ENCODE measurements at regions not wholly inside any gene's neighbourhood (a gene's known extent, or its start where the extent isn't known, plus 50 kb on each side); places are given as distances from the start of the nearest gene placed in this dataset.

- 25 to 58% methylated on average over 3 of the region's 3 CpGs for WGBS, 2 donors
- no peak overlapping the region for H3K27ac ChIP-seq (ENCODE audit: low read depth in 1 of 2, low read length in 1 of 2)
- no peak overlapping the region for H3K9ac ChIP-seq (ENCODE audit: insufficient read depth in 1 of 2, low read length in 2 of 2)
- no peak for TF ChIP-seq CTCF (IDR thresholded peaks at IDR 0.05; ENCODE audit: control extremely low read depth, extremely low read depth)
- no peaks in the 10 kb centered on the region for H3K27me3 ChIP-seq (ENCODE audit: control insufficient read depth in 3 of 3, insufficient read depth in 3 of 3, low read length in 2 of 3)
- H3K4me3 ChIP-seq = no peak overlapping the region
- H3K4me1 ChIP-seq (ENCODE audit: control insufficient read depth in 5 of 5, insufficient read depth in 5 of 5, low read length in 5 of 5) = no peaks in the 10 kb centered on the region
- no peak for DNase-seq
- H3K36me3 ChIP-seq (ENCODE audit: control insufficient read depth in 4 of 4, insufficient read depth in 4 of 4, low read length in 4 of 4) = no peaks in the 10 kb centered on the region
- peaks cover 0 to 3% (median 0%) of the 10 kb centered on the region in 4 donors for H3K9me3 ChIP-seq (ENCODE audit: control insufficient read depth in 4 of 4, insufficient read depth in 3 of 4, low read length in 3 of 4)
- no peak for ATAC-seq (ENCODE audit: insufficient read depth, low FRiP score)
Observed at GRCh38 chr14:106222311-106222710, 695.9 kb downstream of the TMEM121 start.

- Histone ChIP-seq H3K36me3 (ENCODE audit: control insufficient read depth in 4 of 4, insufficient read depth in 4 of 4, low read length in 4 of 4) (no peaks in the 10 kb centered on the region), H3K4me1 (ENCODE audit: control insufficient read depth in 5 of 5, insufficient read depth in 5 of 5, low read length in 5 of 5) (no peaks in the 10 kb centered on the region), H3K9me3 (ENCODE audit: control insufficient read depth in 4 of 4, insufficient read depth in 3 of 4, low read length in 3 of 4) (peaks cover 0 to 3% (median 0%) of the 10 kb centered on the region in 4 donors), H3K27me3 (ENCODE audit: control insufficient read depth in 3 of 3, insufficient read depth in 3 of 3, low read length in 2 of 3) (no peaks in the 10 kb centered on the region), H3K9ac (ENCODE audit: insufficient read depth in 1 of 2, low read length in 2 of 2) (no peak overlapping the region), H3K4me3 (no peak overlapping the region), H3K27ac (ENCODE audit: low read depth in 1 of 2, low read length in 1 of 2) (no peak overlapping the region)
- DNase-seq (no peak), ATAC-seq (ENCODE audit: insufficient read depth, low FRiP score) (no peak)
- TF ChIP-seq CTCF (IDR thresholded peaks at IDR 0.05; ENCODE audit: control extremely low read depth, extremely low read depth) = no peak
- 79 to 87% methylated on average over 3 of the region's 3 CpGs for WGBS, 2 donors
Observed at GRCh38 chr14:106222731-106223130, 696.3 kb downstream of the TMEM121 start.

- TF ChIP-seq CTCF (IDR thresholded peaks at IDR 0.05; ENCODE audit: control extremely low read depth, extremely low read depth) = no peak
- no peak overlapping the region for H3K27ac ChIP-seq (ENCODE audit: low read depth in 1 of 2, low read length in 1 of 2)
- no peak for ATAC-seq (ENCODE audit: insufficient read depth, low FRiP score)
- H3K27me3 ChIP-seq (ENCODE audit: control insufficient read depth in 3 of 3, insufficient read depth in 3 of 3, low read length in 2 of 3) = no peaks in the 10 kb centered on the region
- no peaks in the 10 kb centered on the region for H3K4me1 ChIP-seq (ENCODE audit: control insufficient read depth in 5 of 5, insufficient read depth in 5 of 5, low read length in 5 of 5)
- WGBS, 2 donors = 73 to 79% methylated on average over 10 of the region's 10 CpGs
- no peaks in the 10 kb centered on the region for H3K36me3 ChIP-seq (ENCODE audit: control insufficient read depth in 4 of 4, insufficient read depth in 4 of 4, low read length in 4 of 4)
- no peak for DNase-seq
- no peak overlapping the region for H3K4me3 ChIP-seq
- H3K9me3 ChIP-seq (ENCODE audit: control insufficient read depth in 4 of 4, insufficient read depth in 3 of 4, low read length in 3 of 4) = peaks cover 0 to 13% (median 1%) of the 10 kb centered on the region in 4 donors
- H3K9ac ChIP-seq (ENCODE audit: insufficient read depth in 1 of 2, low read length in 2 of 2) = no peak overlapping the region
Observed at GRCh38 chr14:106227793-106228192, 701.4 kb downstream of the TMEM121 start.

GRCh38 chr14:106228541-106229158, 702.3 kb downstream of the TMEM121 start:
- Histone ChIP-seq H3K9ac (ENCODE audit: insufficient read depth in 1 of 2, low read length in 2 of 2) (no peak overlapping the region), H3K27ac (ENCODE audit: low read depth in 1 of 2, low read length in 1 of 2) (no peak overlapping the region), H3K36me3 (ENCODE audit: control insufficient read depth in 4 of 4, insufficient read depth in 4 of 4, low read length in 4 of 4) (no peaks in the 10 kb centered on the region), H3K9me3 (ENCODE audit: control insufficient read depth in 4 of 4, insufficient read depth in 3 of 4, low read length in 3 of 4) (peaks cover 0 to 13% (median 1%) of the 10 kb centered on the region in 4 donors), H3K27me3 (ENCODE audit: control insufficient read depth in 3 of 3, insufficient read depth in 3 of 3, low read length in 2 of 3) (no peaks in the 10 kb centered on the region), H3K4me1 (ENCODE audit: control insufficient read depth in 5 of 5, insufficient read depth in 5 of 5, low read length in 5 of 5) (no peaks in the 10 kb centered on the region), H3K4me3 (no peak overlapping the region)
- TF ChIP-seq CTCF (IDR thresholded peaks at IDR 0.05; ENCODE audit: control extremely low read depth, extremely low read depth) = no peak
- DNase-seq (no peak), ATAC-seq (ENCODE audit: insufficient read depth, low FRiP score) (no peak)
- 69 to 76% methylated on average over 6 of the region's 6 CpGs for WGBS, 2 donors
